ENCODE measurements at regions not wholly inside any gene's neighbourhood (a gene's known extent, or its start where the extent isn't known, plus 50 kb on each side); places are given as distances from the start of the nearest gene placed in this dataset.

DNA sequence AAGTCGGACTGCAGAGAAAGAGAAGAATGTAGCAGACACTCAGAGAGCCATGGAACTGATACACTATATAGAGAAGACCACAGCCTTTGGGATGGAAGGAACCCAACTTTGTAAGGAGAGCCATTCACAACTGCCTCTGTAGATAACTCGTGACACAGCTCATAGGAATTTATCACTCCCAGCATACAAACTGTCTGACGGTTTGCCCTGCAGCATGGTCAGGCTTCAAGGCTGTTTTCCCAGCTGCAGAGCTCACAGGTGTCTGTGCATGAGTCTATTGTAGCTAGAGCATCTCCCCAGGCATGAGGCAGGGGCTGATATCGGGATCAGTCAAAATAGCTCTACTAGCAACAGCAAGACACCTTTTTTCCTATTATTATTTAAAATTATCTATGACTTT lies 130.5 kb upstream of the DTNBP1 start:
- H3K4me3 ChIP-seq (replicated peaks; ENCODE audit: insufficient read depth, low read length) = no peak overlapping the region
- no peak for DNase-seq (ENCODE audit: low read depth in 1 of 2, low spot score in 1 of 2)
- H3K27ac ChIP-seq (replicated peaks) = no peak overlapping the region
- TF ChIP-seq, protein P1, sequence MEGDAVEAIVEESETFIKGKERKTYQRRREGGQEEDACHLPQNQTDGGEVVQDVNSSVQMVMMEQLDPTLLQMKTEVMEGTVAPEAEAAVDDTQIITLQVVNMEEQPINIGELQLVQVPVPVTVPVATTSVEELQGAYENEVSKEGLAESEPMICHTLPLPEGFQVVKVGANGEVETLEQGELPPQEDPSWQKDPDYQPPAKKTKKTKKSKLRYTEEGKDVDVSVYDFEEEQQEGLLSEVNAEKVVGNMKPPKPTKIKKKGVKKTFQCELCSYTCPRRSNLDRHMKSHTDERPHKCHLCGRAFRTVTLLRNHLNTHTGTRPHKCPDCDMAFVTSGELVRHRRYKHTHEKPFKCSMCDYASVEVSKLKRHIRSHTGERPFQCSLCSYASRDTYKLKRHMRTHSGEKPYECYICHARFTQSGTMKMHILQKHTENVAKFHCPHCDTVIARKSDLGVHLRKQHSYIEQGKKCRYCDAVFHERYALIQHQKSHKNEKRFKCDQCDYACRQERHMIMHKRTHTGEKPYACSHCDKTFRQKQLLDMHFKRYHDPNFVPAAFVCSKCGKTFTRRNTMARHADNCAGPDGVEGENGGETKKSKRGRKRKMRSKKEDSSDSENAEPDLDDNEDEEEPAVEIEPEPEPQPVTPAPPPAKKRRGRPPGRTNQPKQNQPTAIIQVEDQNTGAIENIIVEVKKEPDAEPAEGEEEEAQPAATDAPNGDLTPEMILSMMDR (IDR thresholded peaks at IDR 0.05; ENCODE audit: insufficient read depth, low read length) = no peak
- TF ChIP-seq POLR2AphosphoS5 (IDR thresholded peaks at IDR 0.05; ENCODE audit: low read depth) (no peak), SPI1 (IDR thresholded peaks at IDR 0.05; ENCODE audit: borderline replicate concordance, low read depth) (no peak), GABPA (IDR thresholded peaks at IDR 0.05; ENCODE audit: low read depth) (no peak)
- TF ChIP-seq, protein P2, sequence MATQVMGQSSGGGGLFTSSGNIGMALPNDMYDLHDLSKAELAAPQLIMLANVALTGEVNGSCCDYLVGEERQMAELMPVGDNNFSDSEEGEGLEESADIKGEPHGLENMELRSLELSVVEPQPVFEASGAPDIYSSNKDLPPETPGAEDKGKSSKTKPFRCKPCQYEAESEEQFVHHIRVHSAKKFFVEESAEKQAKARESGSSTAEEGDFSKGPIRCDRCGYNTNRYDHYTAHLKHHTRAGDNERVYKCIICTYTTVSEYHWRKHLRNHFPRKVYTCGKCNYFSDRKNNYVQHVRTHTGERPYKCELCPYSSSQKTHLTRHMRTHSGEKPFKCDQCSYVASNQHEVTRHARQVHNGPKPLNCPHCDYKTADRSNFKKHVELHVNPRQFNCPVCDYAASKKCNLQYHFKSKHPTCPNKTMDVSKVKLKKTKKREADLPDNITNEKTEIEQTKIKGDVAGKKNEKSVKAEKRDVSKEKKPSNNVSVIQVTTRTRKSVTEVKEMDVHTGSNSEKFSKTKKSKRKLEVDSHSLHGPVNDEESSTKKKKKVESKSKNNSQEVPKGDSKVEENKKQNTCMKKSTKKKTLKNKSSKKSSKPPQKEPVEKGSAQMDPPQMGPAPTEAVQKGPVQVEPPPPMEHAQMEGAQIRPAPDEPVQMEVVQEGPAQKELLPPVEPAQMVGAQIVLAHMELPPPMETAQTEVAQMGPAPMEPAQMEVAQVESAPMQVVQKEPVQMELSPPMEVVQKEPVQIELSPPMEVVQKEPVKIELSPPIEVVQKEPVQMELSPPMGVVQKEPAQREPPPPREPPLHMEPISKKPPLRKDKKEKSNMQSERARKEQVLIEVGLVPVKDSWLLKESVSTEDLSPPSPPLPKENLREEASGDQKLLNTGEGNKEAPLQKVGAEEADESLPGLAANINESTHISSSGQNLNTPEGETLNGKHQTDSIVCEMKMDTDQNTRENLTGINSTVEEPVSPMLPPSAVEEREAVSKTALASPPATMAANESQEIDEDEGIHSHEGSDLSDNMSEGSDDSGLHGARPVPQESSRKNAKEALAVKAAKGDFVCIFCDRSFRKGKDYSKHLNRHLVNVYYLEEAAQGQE (IDR thresholded peaks at IDR 0.05; ENCODE audit: insufficient replicate concordance, low read depth) = no peak
- H3K27me3 ChIP-seq (ENCODE audit: insufficient read depth, poor library complexity, severe bottlenecking) = no peaks in the 10 kb centered on the region

DNA sequence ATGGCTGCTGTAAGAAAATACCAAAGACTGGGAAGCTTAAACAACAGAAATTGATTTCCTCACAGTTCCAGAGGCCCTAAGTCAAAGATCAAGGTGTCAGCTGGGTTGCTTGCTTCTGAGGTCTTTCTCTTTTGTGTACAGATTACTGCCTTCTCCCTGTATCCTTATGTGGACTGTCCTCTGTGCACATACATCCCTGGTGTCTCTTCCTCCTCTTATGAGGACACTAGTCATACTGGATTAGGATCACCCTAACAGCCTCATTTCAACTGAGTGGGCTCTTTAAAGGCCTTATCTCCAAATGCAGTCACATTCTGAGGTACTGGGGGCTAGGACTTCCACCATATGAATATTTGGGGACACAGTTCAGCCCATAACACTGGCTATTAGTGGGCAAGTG lies 130.0 kb upstream of the DTNBP1 start:
- Histone ChIP-seq H3K27me3 (ENCODE audit: insufficient read depth, poor library complexity, severe bottlenecking) (no peaks in the 10 kb centered on the region), H3K4me3 (replicated peaks; ENCODE audit: insufficient read depth, low read length) (no peak overlapping the region), H3K27ac (replicated peaks) (no peak overlapping the region)
- no peak for DNase-seq (ENCODE audit: low read depth in 1 of 2, low spot score in 1 of 2)
- TF ChIP-seq SPI1 (IDR thresholded peaks at IDR 0.05; ENCODE audit: borderline replicate concordance, low read depth) = no peak
- no peak for TF ChIP-seq POLR2AphosphoS5 (IDR thresholded peaks at IDR 0.05; ENCODE audit: low read depth)
- no peak for TF ChIP-seq GABPA (IDR thresholded peaks at IDR 0.05; ENCODE audit: low read depth)

DNA sequence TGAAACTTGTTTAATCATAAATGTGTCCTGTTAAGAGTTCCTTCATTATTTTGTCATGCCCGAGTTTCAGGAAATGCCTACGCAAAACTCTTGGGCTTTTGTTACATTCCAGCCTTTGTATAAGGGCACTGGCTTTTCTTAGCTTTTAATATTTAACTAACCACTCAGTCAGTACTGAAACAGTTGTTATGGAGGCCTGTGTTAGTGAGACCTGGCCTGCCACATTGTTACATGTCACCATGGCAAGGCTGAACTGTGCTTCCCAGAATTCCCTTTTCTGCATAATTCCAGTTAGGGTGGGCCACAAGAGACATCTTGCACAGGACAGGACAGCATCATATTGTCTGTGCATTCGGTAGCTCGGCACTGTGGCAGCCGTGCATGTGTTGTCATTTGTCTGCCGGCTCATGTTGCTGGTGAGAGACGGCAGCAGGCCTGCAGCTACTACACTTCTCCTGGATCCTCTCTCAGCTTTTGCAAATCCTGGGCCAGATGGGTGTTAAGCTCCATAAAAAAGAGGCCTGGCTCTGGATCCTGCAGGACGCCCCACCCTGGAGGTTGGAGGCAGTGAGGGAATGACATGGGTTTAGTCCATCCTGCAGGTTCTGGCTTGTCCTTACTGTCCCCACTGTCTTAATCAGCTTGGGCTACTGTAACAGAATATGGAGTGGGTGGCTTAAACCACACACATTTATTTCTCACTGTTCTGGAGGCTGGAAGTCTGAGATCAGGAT lies 128.8 kb upstream of the DTNBP1 start:
- Histone ChIP-seq H3K4me3 (replicated peaks; ENCODE audit: insufficient read depth, low read length) (no peak overlapping the region), H3K27ac (replicated peaks) (no peak overlapping the region), H3K27me3 (ENCODE audit: insufficient read depth, poor library complexity, severe bottlenecking) (no peaks in the 10 kb centered on the region)
- TF ChIP-seq, protein P2 (IDR thresholded peaks at IDR 0.05; ENCODE audit: insufficient replicate concordance, low read depth) = no peak
- TF ChIP-seq, protein P1 (IDR thresholded peaks at IDR 0.05; ENCODE audit: insufficient read depth, low read length) = no peak
- TF ChIP-seq POLR2AphosphoS5 (IDR thresholded peaks at IDR 0.05; ENCODE audit: low read depth) = no peak
- TF ChIP-seq SPI1 (IDR thresholded peaks at IDR 0.05; ENCODE audit: borderline replicate concordance, low read depth) = no peak
- no peak for TF ChIP-seq GABPA (IDR thresholded peaks at IDR 0.05; ENCODE audit: low read depth)
- no peak for DNase-seq (ENCODE audit: low read depth in 1 of 2, low spot score in 1 of 2)

DNA sequence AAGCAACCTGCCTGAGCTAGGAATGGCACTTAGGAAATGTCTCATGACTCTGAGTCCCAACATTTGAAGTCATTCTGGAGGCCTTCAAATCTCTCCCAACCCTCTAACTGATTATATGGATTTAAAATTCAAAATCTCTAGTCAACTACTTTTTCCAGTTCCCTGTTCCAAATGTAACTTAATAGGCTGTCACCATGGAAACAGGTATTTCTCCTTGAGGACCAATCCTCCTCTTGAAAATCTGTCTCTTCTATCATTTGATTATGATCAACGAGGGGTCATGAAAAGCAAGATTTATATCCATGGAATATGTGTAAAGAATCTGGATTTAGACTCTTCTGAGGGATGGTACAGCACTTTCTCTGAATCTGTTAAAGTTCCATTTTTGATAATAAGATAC lies 127.3 kb upstream of the DTNBP1 start:
- Histone ChIP-seq H3K27ac (replicated peaks) (no peak overlapping the region), H3K4me3 (replicated peaks; ENCODE audit: insufficient read depth, low read length) (no peak overlapping the region), H3K27me3 (ENCODE audit: insufficient read depth, poor library complexity, severe bottlenecking) (no peaks in the 10 kb centered on the region)
- DNase-seq (ENCODE audit: low read depth in 1 of 2, low spot score in 1 of 2) = no peak
- TF ChIP-seq POLR2AphosphoS5 (IDR thresholded peaks at IDR 0.05; ENCODE audit: low read depth) (no peak), GABPA (IDR thresholded peaks at IDR 0.05; ENCODE audit: low read depth) (no peak), SPI1 (IDR thresholded peaks at IDR 0.05; ENCODE audit: borderline replicate concordance, low read depth) (no peak)
- TF ChIP-seq, protein P1 (IDR thresholded peaks at IDR 0.05; ENCODE audit: insufficient read depth, low read length) = no peak
- TF ChIP-seq, protein P2 (IDR thresholded peaks at IDR 0.05; ENCODE audit: insufficient replicate concordance, low read depth) = no peak

All from HL-60 (cell line).